HEK293 (cell line): ENCODE measurements at regions not wholly inside any gene's neighbourhood (a gene's known extent, or its start where the extent isn't known, plus 50 kb on each side); places are given as distances from the start of the nearest gene placed in this dataset.

ENCODE experiments used
- CTCF ChIA-PET: fragments of 350-600 bp; formaldehyde crosslinking; extraction: SDS; loops from one replicate; lab custom pipeline; 2021; ENCODE audit warnings: antibody characterized with exemption; lab: Yijun Ruan, JAX
- POLR2A ChIA-PET: fragments of 300-600 bp; formaldehyde crosslinking; extraction: SDS; loops from one replicate; lab custom pipeline; 2020; ENCODE audit warnings: antibody characterized with exemption, inconsistent platforms; lab: Yijun Ruan, JAX
- H3K27ac ChIP-seq: fragments of 200-500 bp; sonication (Bioruptor generic); 2 replicates; pipeline ENCODE4 v1.5.1; 2014; ENCODE audit warnings: low read depth, low read length, control low read depth, inconsistent platforms; ENCODE audit errors: extremely low read depth
- H3K36me3 ChIP-seq, 2 experiments: fragments of 200-500 bp in 1 of 2; sonication (Bioruptor generic) in 1 of 2; 1 replicate in 1 of 2; 2 replicates in 1 of 2; pipeline ENCODE4 v1.5.1; 2014 to 2017; ENCODE audit warnings: inconsistent platforms in 2 of 2, low read length in 2 of 2; ENCODE audit not compliant: control insufficient read depth in 2 of 2, insufficient read depth in 1 of 2
- H3K4me1 ChIP-seq: fragments of 200-500 bp; sonication (Bioruptor generic); 2 replicates; pipeline ENCODE4 v1.5.1; 2014; ENCODE audit warnings: mild to moderate bottlenecking, low read length, inconsistent platforms; ENCODE audit not compliant: control insufficient read depth, insufficient read depth
- H3K4me3 ChIP-seq: 2 replicates; pipeline ENCODE4 v1.5.1; 2011; ENCODE audit warnings: low read depth, mild to moderate bottlenecking, control low read depth, low read length, moderate library complexity
- H3K9me3 ChIP-seq: fragments of 200-500 bp; sonication (Bioruptor generic); 2 replicates; pipeline ENCODE4 v1.5.1; 2014; ENCODE audit warnings: low read depth, low read length, inconsistent platforms; ENCODE audit not compliant: control insufficient read depth, insufficient read depth
- FEZF1 ChIP-seq: fragments of 450-650 bp; formaldehyde crosslinking; IDR thresholded peaks from 2 replicates; pipeline ENCODE4 v1.5.1; 2016; ENCODE audit warnings: missing biosample characterization, missing genetic modification characterization
- INSM2 ChIP-seq: fragments of 450-650 bp; formaldehyde crosslinking; IDR thresholded peaks from 2 replicates; pipeline ENCODE4 v1.5.1; 2016; ENCODE audit warnings: missing biosample characterization, missing genetic modification characterization
- KLF10 ChIP-seq: fragments of 450-650 bp; IDR thresholded peaks from 2 replicates; pipeline ENCODE4 v1.5.1; 2018; ENCODE audit warnings: missing biosample characterization, mild to moderate bottlenecking, missing genetic modification characterization
- KLF7 ChIP-seq: fragments of 450-650 bp; formaldehyde crosslinking; IDR thresholded peaks from 2 replicates; pipeline ENCODE4 v1.5.1; 2016; ENCODE audit warnings: missing biosample characterization, missing genetic modification characterization, borderline replicate concordance
- MYNN ChIP-seq: fragments of 450-650 bp; formaldehyde crosslinking; IDR thresholded peaks from 2 replicates; pipeline ENCODE4 v1.5.1; 2016; ENCODE audit warnings: missing biosample characterization, missing genetic modification characterization, borderline replicate concordance
- OSR2 ChIP-seq: fragments of 450-650 bp; formaldehyde crosslinking; IDR thresholded peaks from 2 replicates; pipeline ENCODE4 v1.5.1; 2016; ENCODE audit warnings: missing biosample characterization, missing genetic modification characterization
- PRDM10 ChIP-seq: fragments of 450-650 bp; formaldehyde crosslinking; IDR thresholded peaks from 2 replicates; pipeline ENCODE4 v1.5.1; 2016; ENCODE audit warnings: missing biosample characterization, missing genetic modification characterization
- REST ChIP-seq: fragments of 450-650 bp; formaldehyde crosslinking; IDR thresholded peaks from 2 replicates; pipeline ENCODE4 v1.5.1; 2016; ENCODE audit warnings: missing biosample characterization, missing genetic modification characterization
- SCRT2 ChIP-seq: fragments of 450-650 bp; formaldehyde crosslinking; IDR thresholded peaks from 2 replicates; pipeline ENCODE4 v1.5.1; 2016; ENCODE audit warnings: missing biosample characterization, missing genetic modification characterization
- ZBTB21 ChIP-seq: fragments of 450-650 bp; formaldehyde crosslinking; IDR thresholded peaks from 2 replicates; pipeline ENCODE4 v1.5.1; 2017; ENCODE audit warnings: missing biosample characterization, missing genetic modification characterization
- ZBTB8A ChIP-seq: fragments of 450-650 bp; formaldehyde crosslinking; IDR thresholded peaks from 2 replicates; pipeline ENCODE4 v1.5.1; 2016; ENCODE audit warnings: missing biosample characterization, missing genetic modification characterization
- ZNF169 ChIP-seq: fragments of 450-650 bp; formaldehyde crosslinking; IDR thresholded peaks from 2 replicates; pipeline ENCODE4 v1.5.1; 2016; ENCODE audit warnings: missing biosample characterization, missing genetic modification characterization
- ZNF2 ChIP-seq: fragments of 450-650 bp; formaldehyde crosslinking; IDR thresholded peaks from 2 replicates; pipeline ENCODE4 v1.5.1; 2016; ENCODE audit warnings: missing biosample characterization, missing genetic modification characterization
- ZNF239 ChIP-seq: fragments of 450-650 bp; formaldehyde crosslinking; IDR thresholded peaks from 2 replicates; pipeline ENCODE4 v1.5.1; 2016; ENCODE audit warnings: missing biosample characterization, missing genetic modification characterization
- ZNF274 ChIP-seq, 2 experiments: fragments of 200-500 bp in 1 of 2; fragments of 450-650 bp in 1 of 2; sonication (Bioruptor generic) in 1 of 2; formaldehyde crosslinking in 1 of 2; IDR thresholded peaks; 2 replicates each; pipeline versions ENCODE4 v1.5.1 to v1.6.1; 2014 to 2016; ENCODE audit warnings: borderline replicate concordance in 1 of 2, inconsistent platforms in 1 of 2, low read length in 1 of 2, missing biosample characterization in 1 of 2, missing genetic modification characterization in 1 of 2
- ZNF302 ChIP-seq: fragments of 450-650 bp; formaldehyde crosslinking; IDR thresholded peaks from 2 replicates; pipeline ENCODE4 v1.5.1; 2016; ENCODE audit warnings: missing biosample characterization, missing genetic modification characterization, low read depth
- ZNF350 ChIP-seq: fragments of 450-650 bp; formaldehyde crosslinking; IDR thresholded peaks from 2 replicates; pipeline ENCODE4 v1.5.0; 2017; ENCODE audit warnings: missing biosample characterization, mild to moderate bottlenecking, missing genetic modification characterization
- ZNF426 ChIP-seq: fragments of 450-650 bp; formaldehyde crosslinking; IDR thresholded peaks from 2 replicates; pipeline ENCODE4 v1.5.1; 2017; ENCODE audit warnings: missing biosample characterization, missing genetic modification characterization, mild to moderate bottlenecking, inconsistent platforms, moderate library complexity
- ZNF449 ChIP-seq: fragments of 450-650 bp; formaldehyde crosslinking; IDR thresholded peaks from 2 replicates; pipeline ENCODE4 v1.5.1; 2017; ENCODE audit warnings: missing biosample characterization, mild to moderate bottlenecking, missing genetic modification characterization, moderate library complexity
- ZNF610 ChIP-seq: fragments of 450-650 bp; formaldehyde crosslinking; IDR thresholded peaks from 2 replicates; pipeline ENCODE4 v1.5.1; 2016; ENCODE audit warnings: missing biosample characterization, missing genetic modification characterization, borderline replicate concordance
- ZNF747 ChIP-seq: fragments of 450-650 bp; formaldehyde crosslinking; IDR thresholded peaks from 2 replicates; pipeline ENCODE4 v1.5.1; 2016; ENCODE audit warnings: missing biosample characterization, missing genetic modification characterization
- ZNF785 ChIP-seq: fragments of 450-650 bp; formaldehyde crosslinking; IDR thresholded peaks from 2 replicates; pipeline ENCODE4 v1.5.1; 2016; ENCODE audit warnings: missing biosample characterization, missing genetic modification characterization
- ZSCAN30 ChIP-seq: fragments of 450-650 bp; IDR thresholded peaks from 2 replicates; pipeline ENCODE4 v1.5.1; 2018; ENCODE audit warnings: missing biosample characterization, mild to moderate bottlenecking, missing genetic modification characterization, moderate library complexity
- ZXDB ChIP-seq: fragments of 450-650 bp; formaldehyde crosslinking; IDR thresholded peaks from 2 replicates; pipeline ENCODE4 v1.5.1; 2016; ENCODE audit warnings: missing biosample characterization, missing genetic modification characterization

GRCh38 chr5:17076272-17076671, 140.2 kb upstream of the MYO10 start (continued):
- no peak for TF ChIP-seq ZNF169 (tag by site-specific recombination)
- no peak for TF ChIP-seq ZBTB21
- no peak for TF ChIP-seq ZNF302 (tag by site-specific recombination)
- TF ChIP-seq ZNF610 (tag by site-specific recombination), result no peak
- TF ChIP-seq ZNF239 (tag by site-specific recombination), result no peak
- TF ChIP-seq KLF7, result no peak
- no peak for TF ChIP-seq ZNF449 (tag by site-specific recombination)
- TF ChIP-seq REST (tag by site-specific recombination), result no peak
- TF ChIP-seq ZNF747 (tag by site-specific recombination), result no peak
- no peak for TF ChIP-seq ZNF2 (tag by site-specific recombination)

GRCh38 chr5:17077440-17078233, 139.8 kb upstream of the BASP1 start:
- TF ChIP-seq ZXDB (tag by site-specific recombination), result no peak
- TF ChIP-seq PRDM10 (tag by site-specific recombination), result no peak
- TF ChIP-seq ZNF426 (tag by site-specific recombination), result no peak
- TF ChIP-seq ZNF169 (tag by site-specific recombination), result no peak
- TF ChIP-seq INSM2 (tag by site-specific recombination), result no peak
- no peak for TF ChIP-seq FEZF1 (tag by site-specific recombination)
- TF ChIP-seq SCRT2 (tag by site-specific recombination), result no peak
- no peak for TF ChIP-seq ZNF274 (IDR thresholded peaks at IDR 0.05; ENCODE audit: low read length)
- no peak for TF ChIP-seq ZNF274 (tag by site-specific recombination; IDR thresholded peaks at IDR 0.05; ENCODE audit: borderline replicate concordance)
- no peak for TF ChIP-seq KLF10 (tag by site-specific recombination)
- TF ChIP-seq ZBTB8A (tag by site-specific recombination), result no peak
- no peak for TF ChIP-seq ZSCAN30
- no peak for TF ChIP-seq ZNF785 (tag by site-specific recombination)
- no peak for TF ChIP-seq OSR2
- no peak for TF ChIP-seq ZNF350 (tag by site-specific recombination)
- no peak for TF ChIP-seq MYNN (tag by site-specific recombination)
- Histone ChIP-seq H3K4me3 (no peak overlapping the region), H3K36me3 (no peaks in the 10 kb centered on the region), H3K9me3 (no peaks in the 10 kb centered on the region), H3K4me1 (no peaks in the 10 kb centered on the region), H3K27ac (no peak overlapping the region)
- ChIA-PET POLR2A (interaction anchor here (1.3 kb wide), 1 partner anchor 141 kb away, joined by 3 read pairs; the partner anchor contains the start of gene MYO10), CTCF (interaction anchor here (0.8 kb wide), 1 partner anchor 55 kb away, joined by 3 read pairs; no protein-coding TSS in a partner anchor)
